GM12873 (cell line): ENCODE measurements at regions not wholly inside any gene's neighbourhood (a gene's known extent, or its start where the extent isn't known, plus 50 kb on each side); places are given as distances from the start of the nearest gene placed in this dataset.

Experiments
- TF ChIP-seq, protein P1 (sequence below): IDR thresholded peaks from 2 replicates; pipeline ENCODE4 v1.5.1; 2012; ENCODE audit warnings: low read depth, mild to moderate bottlenecking, moderate library complexity, low read length, control low read depth; ENCODE audit not compliant: insufficient read depth; ENCODE audit errors: missing control alignments

GRCh38 chr4:3364634-3365314, 72.0 kb downstream of the RGS12 start:
- TF ChIP-seq, protein P1, sequence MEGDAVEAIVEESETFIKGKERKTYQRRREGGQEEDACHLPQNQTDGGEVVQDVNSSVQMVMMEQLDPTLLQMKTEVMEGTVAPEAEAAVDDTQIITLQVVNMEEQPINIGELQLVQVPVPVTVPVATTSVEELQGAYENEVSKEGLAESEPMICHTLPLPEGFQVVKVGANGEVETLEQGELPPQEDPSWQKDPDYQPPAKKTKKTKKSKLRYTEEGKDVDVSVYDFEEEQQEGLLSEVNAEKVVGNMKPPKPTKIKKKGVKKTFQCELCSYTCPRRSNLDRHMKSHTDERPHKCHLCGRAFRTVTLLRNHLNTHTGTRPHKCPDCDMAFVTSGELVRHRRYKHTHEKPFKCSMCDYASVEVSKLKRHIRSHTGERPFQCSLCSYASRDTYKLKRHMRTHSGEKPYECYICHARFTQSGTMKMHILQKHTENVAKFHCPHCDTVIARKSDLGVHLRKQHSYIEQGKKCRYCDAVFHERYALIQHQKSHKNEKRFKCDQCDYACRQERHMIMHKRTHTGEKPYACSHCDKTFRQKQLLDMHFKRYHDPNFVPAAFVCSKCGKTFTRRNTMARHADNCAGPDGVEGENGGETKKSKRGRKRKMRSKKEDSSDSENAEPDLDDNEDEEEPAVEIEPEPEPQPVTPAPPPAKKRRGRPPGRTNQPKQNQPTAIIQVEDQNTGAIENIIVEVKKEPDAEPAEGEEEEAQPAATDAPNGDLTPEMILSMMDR = no peak

- TF ChIP-seq, protein P1 = no peak
These were observed 72.5 kb downstream of the RGS12 start for GRCh38 chr4:3365326-3365725.

DNA sequence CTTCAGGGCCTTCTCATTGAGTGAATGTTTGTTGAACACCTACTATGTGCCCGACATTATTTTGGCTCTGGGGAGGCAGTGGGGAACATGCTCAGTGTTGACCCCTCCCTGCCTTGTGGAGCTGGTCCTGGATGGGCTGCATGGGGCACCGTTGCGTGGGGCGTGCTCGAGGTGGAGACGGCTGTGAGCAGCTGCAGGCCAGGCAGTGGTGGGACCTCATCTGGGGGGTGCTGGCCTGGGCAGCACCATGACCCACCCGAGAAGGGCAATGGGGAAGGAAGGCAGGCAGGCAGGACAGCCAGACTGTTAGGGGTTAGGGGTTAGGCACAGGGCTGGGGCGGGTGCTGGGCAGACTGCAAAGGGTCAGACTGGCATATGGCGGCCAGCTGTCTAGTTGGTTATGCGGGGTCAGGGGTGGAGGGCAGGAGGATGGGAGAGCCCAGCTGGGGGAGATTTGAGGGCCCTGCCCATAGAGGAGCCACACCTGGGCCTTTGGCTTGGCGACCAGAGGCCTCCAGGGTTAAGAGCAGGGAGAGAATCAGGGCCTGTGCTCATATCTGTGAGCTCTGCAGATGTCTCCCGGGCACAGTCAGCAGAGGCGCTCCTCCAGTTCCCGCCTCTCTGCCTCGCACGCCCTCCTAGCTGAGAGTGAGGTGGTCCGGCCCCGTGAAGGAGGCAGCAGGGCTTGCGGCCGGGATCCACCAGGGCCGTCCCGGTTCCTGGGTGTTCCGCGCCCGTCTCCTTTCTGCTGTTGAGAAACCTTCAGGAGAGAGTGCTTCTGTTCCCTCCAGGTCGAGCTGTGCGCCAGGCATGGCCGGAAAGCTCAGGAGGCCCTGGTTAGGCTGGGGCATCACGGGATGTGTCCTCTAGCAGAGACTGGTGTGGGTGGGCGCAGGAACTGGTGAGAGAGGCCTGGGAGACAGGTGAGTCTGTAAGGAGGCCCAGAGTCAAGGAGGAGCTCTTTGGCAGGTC, 73.3 kb downstream of the RGS12 start:
- TF ChIP-seq, protein P1 = no peak

- TF ChIP-seq, protein P1 = no peak
These were observed 74.3 kb downstream of the RGS12 start for GRCh38 chr4:3366893-3367775.

GRCh38 chr4:3367866-3368265, 73.9 kb upstream of the HGFAC start:
- TF ChIP-seq, protein P1 = no peak

DNA sequence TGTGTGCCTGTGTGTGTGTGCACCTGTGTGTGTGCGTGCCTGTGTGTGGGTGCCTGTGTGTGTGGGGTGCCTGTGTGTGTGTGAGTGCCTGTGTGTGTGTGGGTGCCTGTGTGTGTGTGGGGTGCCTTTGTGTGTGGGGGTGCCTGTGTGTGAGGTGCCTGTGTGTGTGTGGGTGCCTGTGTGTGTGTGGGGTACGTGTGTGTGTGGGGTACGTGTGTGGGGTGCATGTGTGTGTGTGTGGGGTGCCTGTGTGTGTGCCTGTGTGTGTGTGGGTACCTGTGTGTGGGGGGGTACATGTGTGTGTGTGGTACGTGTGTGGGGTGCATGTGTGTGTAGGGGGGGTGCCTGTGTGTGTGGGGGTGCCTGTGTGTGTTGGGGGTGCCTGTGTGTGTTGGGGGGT, 73.4 kb upstream of the HGFAC start:
- TF ChIP-seq, protein P1 = no peak
